ENCODE measurements at regions not wholly inside any gene's neighbourhood (a gene's known extent, or its start where the extent isn't known, plus 50 kb on each side); places are given as distances from the start of the nearest gene placed in this dataset.
"Not testable (repeated sequence)": the region's sequence is repeated elsewhere in the genome, so short reads cannot be mapped to it uniquely, and the experiment has no call there.

- not testable (repeated sequence) for TF ChIP-seq EZH2phosphoT487 (IDR thresholded peaks at IDR 0.05; ENCODE audit: unreplicated experiment); CTCF (conservative IDR thresholded peaks at IDR 0.05; ENCODE audit: low read depth in 2 of 2); REST (IDR thresholded peaks at IDR 0.05; ENCODE audit: unreplicated experiment); POLR2AphosphoS5 (IDR thresholded peaks at IDR 0.05; ENCODE audit: low read depth); EZH2 (IDR thresholded peaks at IDR 0.05; ENCODE audit: low read depth, unreplicated experiment); CREB1 (CRISPR knock-in tag; IDR thresholded peaks at IDR 0.05; ENCODE audit: low read depth); ZNF331 (CRISPR knock-in tag; IDR thresholded peaks at IDR 0.05; ENCODE audit: low read depth)
Observed at GRCh38 chr2:208784774-208785173, 378.2 kb downstream of the PTH2R start.
